Pancreas (tissue), 10 donors: ENCODE measurements at regions not wholly inside any gene's neighbourhood (a gene's known extent, or its start where the extent isn't known, plus 50 kb on each side); places are given as distances from the start of the nearest gene placed in this dataset.

ENCODE experiments used
- ATAC-seq, 4 donors: fragments of 200-7000 bp; cut with Tn5 transposase; one replicate each; pipeline versions ENCODE4 v1.8.0 to v1.9.1; 2020; ENCODE audit warnings: mild to moderate bottlenecking in 4 of 4, moderate library complexity in 4 of 4
- DNase-seq, 6 donors: peaks; one replicate each; pipeline ENCODE4 v3.0.0-alpha.2; 2020
- FAIRE-seq: peaks from 2 replicates; lab custom pipeline; 2012; peaks lifted over from hg19 to GRCh38; lab: Jason Lieb, UNC
- H3K27ac ChIP-seq, 4 donors: fragments of 200-600 bp; sonication (generic); 1 replicate in 3 of 4; 2 replicates in 1 of 4; pipeline versions ENCODE4 v1.5.0 to v1.8.0; 2020
- H3K27me3 ChIP-seq, 4 donors: fragments of 200-600 bp; one replicate each; pipeline ENCODE4 v1.8.0; 2021
- H3K36me3 ChIP-seq, 3 donors: fragments of 200-600 bp; sonication (generic) in 1 of 3; one replicate each; pipeline versions ENCODE4 v1.5.0 to v1.8.0; 2020 to 2021
- H3K4me1 ChIP-seq, 3 donors: fragments of 200-600 bp; one replicate each; pipeline ENCODE4 v1.8.0; 2021
- H3K4me3 ChIP-seq, 4 donors: fragments of 200-600 bp; sonication (generic) in 2 of 4; one replicate each; pipeline versions ENCODE4 v1.5.0 to v1.8.0; 2020 to 2021
- H3K9me3 ChIP-seq, 4 donors: fragments of 200-600 bp; one replicate each; pipeline ENCODE4 v1.8.0; 2021
- CTCF ChIP-seq, 4 donors: fragments of 200-600 bp; sonication (generic) in 3 of 4; IDR thresholded peaks; one replicate each; pipeline versions ENCODE4 v1.5.0 to v1.8.0; 2021; ENCODE audit warnings: antibody characterized with exemption in 4 of 4
- WGBS, 2 donors: extraction: QIAGEN DNeasy Blood & Tissue Kit; methylation state at CpG; one replicate each; pipeline ENCODE4 v1.1.7; 2013; 5-methylcytosine and 5-hydroxymethylcytosine counted together
- intact Hi-C, 3 donors: fragments of 100-400 bp; cut with DNase I; formaldehyde crosslinking; loops; one replicate each; pipeline versions ENCODE4 v1.11.1 to v1.14.2; 2022
- donor health status: healthy with polysubstance abuse.
- donor health status: DM: no; HTN: no; CAD: no; lungs with moderate emphysema.
- donor health status: DM: no; HTN: no; CAD: no.
- donor health status: control.
- donor health status: control.
- donor health status: Bipolar disorder and iron deficiency.
- donor health status: DM: yes; HTN: yes; CAD: no.
- donor health status: DM: no; HTN: no; CAD: no.
- donor health status: DM: no; HTN: no; CAD: no.
- donor health status: DM: yes; HTN: yes; CAD: no.

GRCh38 chr10:76686201-76686600, 951.4 kb downstream of the KCNMA1 start:
- H3K36me3 ChIP-seq: no peaks in the 10 kb centered on the region
- H3K27me3 ChIP-seq: no peaks in the 10 kb centered on the region
- intact Hi-C loops: no loop called here
- H3K4me1 ChIP-seq: no peaks in the 10 kb centered on the region
- no peak for TF ChIP-seq CTCF (IDR thresholded peaks at IDR 0.05)
- DNase-seq (no peak), FAIRE-seq (no peak), ATAC-seq (no peak)
- 80 to 97% methylated on average over 5 of the region's 5 CpGs for whole genome bisulfite sequencing, 2 donors
- H3K9me3 ChIP-seq: no peaks in the 10 kb centered on the region
- H3K4me3 ChIP-seq: no peak overlapping the region
- no peak overlapping the region for H3K27ac ChIP-seq

GRCh38 chr10:76684968-76685367, 952.6 kb downstream of the KCNMA1 start:
- Histone ChIP-seq H3K4me1 (no peaks in the 10 kb centered on the region), H3K27me3 (no peaks in the 10 kb centered on the region), H3K36me3 (no peaks in the 10 kb centered on the region), H3K4me3 (no peak overlapping the region), H3K9me3 (no peaks in the 10 kb centered on the region), H3K27ac (no peak overlapping the region)
- TF ChIP-seq CTCF (IDR thresholded peaks at IDR 0.05): no peak
- ATAC-seq (no peak), FAIRE-seq (no peak), DNase-seq (no peak)
- intact Hi-C loops: no loop called here
- WGBS, 2 donors: 84 to 88% methylated on average over 5 of the region's 5 CpGs

- no peaks in the 10 kb centered on the region for H3K4me1 ChIP-seq
- FAIRE-seq (no peak), DNase-seq (no peak), ATAC-seq (no peak)
- no peak overlapping the region for H3K27ac ChIP-seq
- H3K36me3 ChIP-seq: no peaks in the 10 kb centered on the region
- 59 to 77% methylated on average over 1 of the region's 1 CpG for WGBS, 2 donors
- no peaks in the 10 kb centered on the region for H3K27me3 ChIP-seq
- intact Hi-C loops: no loop called here
- H3K4me3 ChIP-seq: no peak overlapping the region
- TF ChIP-seq CTCF (IDR thresholded peaks at IDR 0.05): no peak
- H3K9me3 ChIP-seq: no peaks in the 10 kb centered on the region
Observed at GRCh38 chr10:76681153-76681552, 956.5 kb downstream of the KCNMA1 start.

- no peak for DNase-seq
- Histone ChIP-seq H3K27me3 (no peaks in the 10 kb centered on the region), H3K4me1 (no peaks in the 10 kb centered on the region), H3K9me3 (no peaks in the 10 kb centered on the region), H3K36me3 (no peaks in the 10 kb centered on the region), H3K27ac (no peak overlapping the region), H3K4me3 (no peak overlapping the region)
- no peak for FAIRE-seq
- TF ChIP-seq CTCF (IDR thresholded peaks at IDR 0.05): no peak
- no peak for ATAC-seq
- intact Hi-C loops: no loop called here
- 69% methylated on average over 2 of the region's 2 CpGs for WGBS, 2 donors
Observed at GRCh38 chr10:76679030-76679429, 958.6 kb downstream of the KCNMA1 start.

- intact Hi-C loops: no loop called here
- FAIRE-seq: no peak
- Histone ChIP-seq H3K36me3 (no peaks in the 10 kb centered on the region), H3K27me3 (no peaks in the 10 kb centered on the region), H3K27ac (no peak overlapping the region), H3K9me3 (no peaks in the 10 kb centered on the region), H3K4me3 (no peak overlapping the region), H3K4me1 (no peaks in the 10 kb centered on the region)
- ATAC-seq: peak in 2 of 4 donors; percentile 15 to 43
- no peak for TF ChIP-seq CTCF (IDR thresholded peaks at IDR 0.05)
- no peak for DNase-seq
- WGBS, 2 donors: 91 to 95% methylated on average over 4 of the region's 4 CpGs
Observed at GRCh38 chr10:76675951-76676587, 961.5 kb downstream of the KCNMA1 start.
